AG10803 (cell line): ENCODE measurements at regions not wholly inside any gene's neighbourhood (a gene's known extent, or its start where the extent isn't known, plus 50 kb on each side); places are given as distances from the start of the nearest gene placed in this dataset.

Experiments
- DNase-seq: peaks from one replicate; pipeline ENCODE4 v3.0.0; 2010; ENCODE audit warnings: low read depth
- H3K4me3 ChIP-seq: 2 replicates; pipeline ENCODE4 v1.5.1; 2011; ENCODE audit warnings: mild to moderate bottlenecking, low read length, control low read depth
- TF ChIP-seq, protein P1 (sequence below): conservative IDR thresholded peaks from 2 replicates; pipeline ENCODE4 v1.5.1; 2011; ENCODE audit warnings: mild to moderate bottlenecking, low read length, control low read depth, inconsistent platforms

DNA sequence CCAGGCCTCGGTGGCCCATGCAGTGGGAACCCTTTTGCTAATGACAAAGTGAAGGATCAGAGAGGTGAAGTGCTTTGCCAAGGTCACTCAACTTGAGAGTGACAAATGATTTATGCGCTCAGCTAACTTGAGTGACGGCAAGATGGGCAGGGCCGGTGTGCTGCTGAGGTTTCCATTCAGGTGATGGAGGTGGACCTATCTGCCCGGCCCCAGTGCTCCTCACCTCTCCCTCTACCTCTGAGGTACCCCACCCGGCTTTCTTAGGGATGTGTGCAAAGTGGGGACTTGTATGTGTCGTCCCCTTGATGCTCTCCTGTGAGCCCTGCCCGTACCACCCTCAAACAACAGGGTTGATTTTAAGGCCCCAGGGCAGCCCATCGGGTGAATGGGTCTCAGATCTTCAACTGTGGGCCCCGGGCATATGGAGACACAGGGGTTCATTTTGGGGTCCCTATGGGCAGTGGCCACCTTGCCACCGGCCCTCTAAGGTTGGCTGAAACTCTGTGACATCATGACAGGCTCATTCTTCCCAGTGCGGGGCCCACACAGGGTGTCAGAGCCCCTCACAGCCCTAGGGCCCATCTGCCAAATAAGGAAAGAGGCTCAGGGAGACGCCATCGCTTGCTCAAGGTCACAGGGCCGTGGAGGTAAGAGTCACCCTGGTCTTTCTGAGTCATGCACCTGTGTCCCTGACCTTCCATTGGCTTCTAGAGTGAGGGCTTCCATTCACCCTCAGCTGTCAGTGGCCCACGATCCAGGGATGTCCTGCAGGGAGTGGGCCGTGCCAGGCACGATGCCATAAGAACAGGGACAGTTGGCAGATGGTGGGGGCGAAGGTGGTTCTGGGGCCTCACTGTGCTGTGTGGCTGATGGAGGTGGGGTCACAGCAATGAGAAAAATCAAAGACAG is 170.6 kb upstream of the MVB12B start:
- no peak overlapping the region for H3K4me3 ChIP-seq
- TF ChIP-seq, protein P1, sequence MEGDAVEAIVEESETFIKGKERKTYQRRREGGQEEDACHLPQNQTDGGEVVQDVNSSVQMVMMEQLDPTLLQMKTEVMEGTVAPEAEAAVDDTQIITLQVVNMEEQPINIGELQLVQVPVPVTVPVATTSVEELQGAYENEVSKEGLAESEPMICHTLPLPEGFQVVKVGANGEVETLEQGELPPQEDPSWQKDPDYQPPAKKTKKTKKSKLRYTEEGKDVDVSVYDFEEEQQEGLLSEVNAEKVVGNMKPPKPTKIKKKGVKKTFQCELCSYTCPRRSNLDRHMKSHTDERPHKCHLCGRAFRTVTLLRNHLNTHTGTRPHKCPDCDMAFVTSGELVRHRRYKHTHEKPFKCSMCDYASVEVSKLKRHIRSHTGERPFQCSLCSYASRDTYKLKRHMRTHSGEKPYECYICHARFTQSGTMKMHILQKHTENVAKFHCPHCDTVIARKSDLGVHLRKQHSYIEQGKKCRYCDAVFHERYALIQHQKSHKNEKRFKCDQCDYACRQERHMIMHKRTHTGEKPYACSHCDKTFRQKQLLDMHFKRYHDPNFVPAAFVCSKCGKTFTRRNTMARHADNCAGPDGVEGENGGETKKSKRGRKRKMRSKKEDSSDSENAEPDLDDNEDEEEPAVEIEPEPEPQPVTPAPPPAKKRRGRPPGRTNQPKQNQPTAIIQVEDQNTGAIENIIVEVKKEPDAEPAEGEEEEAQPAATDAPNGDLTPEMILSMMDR, result no peak
- no peak for DNase-seq

- H3K4me3 ChIP-seq, result no peak overlapping the region
- no peak for DNase-seq
- TF ChIP-seq, protein P1, result no peak
These were observed 169.7 kb upstream of the MVB12B start for GRCh38 chr9:126156898-126157297.

DNA sequence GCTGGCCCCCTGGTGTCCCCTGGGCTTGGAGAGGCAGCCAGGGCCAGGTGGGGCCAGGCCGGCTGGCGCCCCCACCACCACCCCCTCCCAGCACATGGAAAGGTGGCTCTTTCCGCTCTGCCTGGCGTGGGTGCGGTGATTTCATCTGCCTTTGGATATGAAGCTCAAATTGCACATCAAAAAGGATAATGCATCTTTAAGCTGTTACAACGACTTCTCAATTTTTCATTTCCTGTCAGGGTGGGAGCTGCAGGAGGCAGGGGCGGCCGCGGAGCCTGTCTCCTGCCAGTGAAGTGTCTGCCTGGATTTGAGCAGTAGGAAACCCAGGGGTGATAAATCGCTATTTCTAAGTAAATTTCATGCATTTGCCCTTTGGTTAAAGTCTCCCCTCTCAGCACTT is 169.2 kb upstream of the MVB12B start:
- DNase-seq, result no peak

GRCh38 chr9:126157826-126158587 is 168.6 kb upstream of the MVB12B start:
- DNase-seq, result no peak
- TF ChIP-seq, protein P1, result no peak
- no peak overlapping the region for H3K4me3 ChIP-seq

More for the DNA sequence above, 169.2 kb upstream of the MVB12B start:
- TF ChIP-seq, protein P1, result no peak
- no peak overlapping the region for H3K4me3 ChIP-seq

GRCh38 chr9:126158588-126159429 is 167.8 kb upstream of the MVB12B start:
- no peak overlapping the region for H3K4me3 ChIP-seq
- no peak for DNase-seq
- TF ChIP-seq, protein P1, result no peak

- no peak for DNase-seq
- TF ChIP-seq, protein P1, result no peak
- H3K4me3 ChIP-seq, result no peak overlapping the region
These were observed 167.1 kb upstream of the MVB12B start for GRCh38 chr9:126159430-126160060.
